SU-DHL-6 (cell line): ENCODE measurements at regions not wholly inside any gene's neighbourhood (a gene's known extent, or its start where the extent isn't known, plus 50 kb on each side); places are given as distances from the start of the nearest gene placed in this dataset.

Experiments used
- EZH2phosphoT487 ChIP-seq: fragments of 200-600 bp; sonication (generic), shearing (Covaris generic); conservative IDR thresholded peaks from 2 replicates; pipeline ENCODE4 v1.6.1; 2018; ENCODE audit warnings: mild to moderate bottlenecking, antibody characterized with exemption, low read length, moderate library complexity, mixed read lengths
- TF ChIP-seq, protein P1 (sequence below): fragments of 200-600 bp; sonication (generic); IDR thresholded peaks from one replicate; pipeline ENCODE4 v1.5.1; 2017; ENCODE audit warnings: antibody characterized with exemption, mild to moderate bottlenecking, low read length, moderate library complexity; ENCODE audit not compliant: insufficient read depth, poor library complexity, severe bottlenecking

DNA sequence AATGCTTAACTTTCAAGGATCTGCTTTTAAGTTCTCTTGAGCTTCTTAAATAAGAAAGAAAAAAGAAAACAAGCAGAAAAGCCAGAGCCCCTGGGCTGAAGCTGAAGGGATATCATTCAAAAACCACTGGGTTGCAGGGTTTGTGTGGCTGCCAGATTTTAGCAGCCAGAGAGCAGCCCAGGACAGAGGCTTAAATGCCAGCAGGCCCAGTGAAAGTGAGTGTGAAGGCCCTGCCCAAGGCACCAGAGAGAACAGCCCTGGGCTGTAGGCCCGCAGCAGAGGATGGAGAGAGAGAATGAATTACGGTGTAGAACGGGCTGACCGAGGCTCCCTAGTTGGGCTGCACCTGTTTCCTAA, 106.3 kb upstream of the BOC start:
- TF ChIP-seq, protein P1, sequence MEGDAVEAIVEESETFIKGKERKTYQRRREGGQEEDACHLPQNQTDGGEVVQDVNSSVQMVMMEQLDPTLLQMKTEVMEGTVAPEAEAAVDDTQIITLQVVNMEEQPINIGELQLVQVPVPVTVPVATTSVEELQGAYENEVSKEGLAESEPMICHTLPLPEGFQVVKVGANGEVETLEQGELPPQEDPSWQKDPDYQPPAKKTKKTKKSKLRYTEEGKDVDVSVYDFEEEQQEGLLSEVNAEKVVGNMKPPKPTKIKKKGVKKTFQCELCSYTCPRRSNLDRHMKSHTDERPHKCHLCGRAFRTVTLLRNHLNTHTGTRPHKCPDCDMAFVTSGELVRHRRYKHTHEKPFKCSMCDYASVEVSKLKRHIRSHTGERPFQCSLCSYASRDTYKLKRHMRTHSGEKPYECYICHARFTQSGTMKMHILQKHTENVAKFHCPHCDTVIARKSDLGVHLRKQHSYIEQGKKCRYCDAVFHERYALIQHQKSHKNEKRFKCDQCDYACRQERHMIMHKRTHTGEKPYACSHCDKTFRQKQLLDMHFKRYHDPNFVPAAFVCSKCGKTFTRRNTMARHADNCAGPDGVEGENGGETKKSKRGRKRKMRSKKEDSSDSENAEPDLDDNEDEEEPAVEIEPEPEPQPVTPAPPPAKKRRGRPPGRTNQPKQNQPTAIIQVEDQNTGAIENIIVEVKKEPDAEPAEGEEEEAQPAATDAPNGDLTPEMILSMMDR = no peak
- no peak for TF ChIP-seq EZH2phosphoT487
